ENCODE measurements at regions not wholly inside any gene's neighbourhood (a gene's known extent, or its start where the extent isn't known, plus 50 kb on each side); places are given as distances from the start of the nearest gene placed in this dataset.
A peak's percentile ranks its signal among the peaks of the same experiment; 100 is the strongest.

GRCh38 chr2:198371921-198372543 lies 567.6 kb downstream of the PLCL1 start:
- TF ChIP-seq EZH2phosphoT487 (IDR thresholded peaks at IDR 0.05; ENCODE audit: low read depth) = peak; percentile 81
- TF ChIP-seq, protein P1, sequence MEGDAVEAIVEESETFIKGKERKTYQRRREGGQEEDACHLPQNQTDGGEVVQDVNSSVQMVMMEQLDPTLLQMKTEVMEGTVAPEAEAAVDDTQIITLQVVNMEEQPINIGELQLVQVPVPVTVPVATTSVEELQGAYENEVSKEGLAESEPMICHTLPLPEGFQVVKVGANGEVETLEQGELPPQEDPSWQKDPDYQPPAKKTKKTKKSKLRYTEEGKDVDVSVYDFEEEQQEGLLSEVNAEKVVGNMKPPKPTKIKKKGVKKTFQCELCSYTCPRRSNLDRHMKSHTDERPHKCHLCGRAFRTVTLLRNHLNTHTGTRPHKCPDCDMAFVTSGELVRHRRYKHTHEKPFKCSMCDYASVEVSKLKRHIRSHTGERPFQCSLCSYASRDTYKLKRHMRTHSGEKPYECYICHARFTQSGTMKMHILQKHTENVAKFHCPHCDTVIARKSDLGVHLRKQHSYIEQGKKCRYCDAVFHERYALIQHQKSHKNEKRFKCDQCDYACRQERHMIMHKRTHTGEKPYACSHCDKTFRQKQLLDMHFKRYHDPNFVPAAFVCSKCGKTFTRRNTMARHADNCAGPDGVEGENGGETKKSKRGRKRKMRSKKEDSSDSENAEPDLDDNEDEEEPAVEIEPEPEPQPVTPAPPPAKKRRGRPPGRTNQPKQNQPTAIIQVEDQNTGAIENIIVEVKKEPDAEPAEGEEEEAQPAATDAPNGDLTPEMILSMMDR (IDR thresholded peaks at IDR 0.05; ENCODE audit: low read depth, low read length) = no peak
- Histone ChIP-seq H4K20me1 (ENCODE audit: insufficient read depth, low read length) (no peaks in the 10 kb centered on the region; the same call in 1 of the 2 replicates), H3K36me3 (replicated peaks; ENCODE audit: low read depth, low read length) (no peaks in the 10 kb centered on the region), H3K9ac (ENCODE audit: low read length) (peak overlapping the region; percentile 23; the same call in 1 of the 2 replicates), H3K27me3 (ENCODE audit: low read depth, low read length) (peaks cover 66% of the 10 kb centered on the region), H3K4me3 (ENCODE audit: low read length) (peak overlapping the region; percentile 72), H3K9me3 (ENCODE audit: insufficient read depth, low read length) (no peaks in the 10 kb centered on the region), H2AFZ (ENCODE audit: low read depth, low read length) (peak overlapping the region; percentile 48; the same call in 1 of the 2 replicates), H3K4me2 (ENCODE audit: low read length) (peak overlapping the region; percentile 89), H3K27ac (ENCODE audit: low read length) (peak overlapping the region; percentile 46), H3K4me1 (ENCODE audit: low read length) (peaks cover 21% of the 10 kb centered on the region), H3K79me2 (ENCODE audit: low read length) (no peaks in the 10 kb centered on the region)

- TF ChIP-seq, protein P1 (IDR thresholded peaks at IDR 0.05; ENCODE audit: low read depth, low read length) = no peak
- no peak for TF ChIP-seq EZH2phosphoT487 (IDR thresholded peaks at IDR 0.05; ENCODE audit: low read depth)
- H3K4me3 ChIP-seq (ENCODE audit: low read length) = peak overlapping the region; percentile 72; the same call in 1 of the 2 replicates
- H3K9me3 ChIP-seq (ENCODE audit: insufficient read depth, low read length) = no peaks in the 10 kb centered on the region
- H4K20me1 ChIP-seq (ENCODE audit: insufficient read depth, low read length) = no peaks in the 10 kb centered on the region; the same call in 1 of the 2 replicates
- no peaks in the 10 kb centered on the region for H3K79me2 ChIP-seq (ENCODE audit: low read length)
- H3K4me2 ChIP-seq (ENCODE audit: low read length) = peak overlapping the region; percentile 89
- no peaks in the 10 kb centered on the region for H3K36me3 ChIP-seq (replicated peaks; ENCODE audit: low read depth, low read length)
- no peak overlapping the region for H2AFZ ChIP-seq (ENCODE audit: low read depth, low read length)
- peaks cover 68% of the 10 kb centered on the region for H3K27me3 ChIP-seq (ENCODE audit: low read depth, low read length)
- H3K9ac ChIP-seq (ENCODE audit: low read length) = no peak overlapping the region
- H3K27ac ChIP-seq (ENCODE audit: low read length) = no peak overlapping the region
- peaks cover 21% of the 10 kb centered on the region for H3K4me1 ChIP-seq (ENCODE audit: low read length)
Measured at GRCh38 chr2:198371329-198371728, 566.9 kb downstream of the PLCL1 start.

DNA sequence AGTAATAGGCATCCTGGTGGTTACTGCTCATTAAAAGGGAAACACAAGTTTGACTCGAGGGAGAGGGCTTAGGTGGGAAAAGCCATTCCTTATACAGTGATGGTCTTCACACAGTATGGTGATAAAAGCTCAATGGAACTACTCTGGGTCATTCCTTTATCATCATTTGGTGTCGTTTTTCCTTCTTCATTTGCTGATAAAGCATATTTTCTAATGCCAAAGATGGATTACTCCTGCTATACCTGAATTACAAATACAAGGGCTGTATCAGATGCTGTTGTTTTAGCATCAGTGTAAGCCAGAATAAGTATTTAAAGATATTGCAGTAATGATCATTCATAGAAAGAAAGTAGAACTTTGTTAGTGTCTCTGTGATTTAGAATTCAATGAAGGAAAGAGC lies 563.7 kb downstream of the PLCL1 start:
- Histone ChIP-seq H3K4me3 (ENCODE audit: low read length) (no peak overlapping the region), H3K9ac (ENCODE audit: low read length) (no peak overlapping the region), H4K20me1 (ENCODE audit: insufficient read depth, low read length) (no peaks in the 10 kb centered on the region; the same call in 1 of the 2 replicates), H3K9me3 (ENCODE audit: insufficient read depth, low read length) (no peaks in the 10 kb centered on the region), H2AFZ (ENCODE audit: low read depth, low read length) (no peak overlapping the region), H3K4me1 (ENCODE audit: low read length) (peaks cover 14% of the 10 kb centered on the region), H3K4me2 (ENCODE audit: low read length) (no peak overlapping the region), H3K27ac (ENCODE audit: low read length) (no peak overlapping the region), H3K27me3 (ENCODE audit: low read depth, low read length) (peaks cover 81% of the 10 kb centered on the region), H3K36me3 (replicated peaks; ENCODE audit: low read depth, low read length) (no peaks in the 10 kb centered on the region), H3K79me2 (ENCODE audit: low read length) (no peaks in the 10 kb centered on the region)
- TF ChIP-seq EZH2phosphoT487 (IDR thresholded peaks at IDR 0.05; ENCODE audit: low read depth) = no peak
- TF ChIP-seq, protein P1 (IDR thresholded peaks at IDR 0.05; ENCODE audit: low read depth, low read length) = no peak

- no peak for TF ChIP-seq EZH2phosphoT487 (IDR thresholded peaks at IDR 0.05; ENCODE audit: low read depth)
- TF ChIP-seq, protein P1 (IDR thresholded peaks at IDR 0.05; ENCODE audit: low read depth, low read length) = no peak
- H3K9ac ChIP-seq (ENCODE audit: low read length) = no peak overlapping the region
- H3K27me3 ChIP-seq (ENCODE audit: low read depth, low read length) = peaks cover 84% of the 10 kb centered on the region
Measured at GRCh38 chr2:198362740-198363139, 558.3 kb downstream of the PLCL1 start.

More at GRCh38 chr2:198362740-198363139, 558.3 kb downstream of the PLCL1 start:
- no peak overlapping the region for H3K4me2 ChIP-seq (ENCODE audit: low read length)
- no peaks in the 10 kb centered on the region for H3K36me3 ChIP-seq (replicated peaks; ENCODE audit: low read depth, low read length)
- no peak overlapping the region for H3K4me3 ChIP-seq (ENCODE audit: low read length)
- no peaks in the 10 kb centered on the region for H3K9me3 ChIP-seq (ENCODE audit: insufficient read depth, low read length)
- no peaks in the 10 kb centered on the region for H4K20me1 ChIP-seq (ENCODE audit: insufficient read depth, low read length)
- no peak overlapping the region for H2AFZ ChIP-seq (ENCODE audit: low read depth, low read length)
- H3K27ac ChIP-seq (ENCODE audit: low read length) = no peak overlapping the region
- H3K4me1 ChIP-seq (ENCODE audit: low read length) = no peaks in the 10 kb centered on the region
- no peaks in the 10 kb centered on the region for H3K79me2 ChIP-seq (ENCODE audit: low read length)

Measured in OCI-LY3 (cell line).